Epithelial cell of esophagus (primary cell): ENCODE measurements at regions not wholly inside any gene's neighbourhood (a gene's known extent, or its start where the extent isn't known, plus 50 kb on each side); places are given as distances from the start of the nearest gene placed in this dataset.

Experiments
- DNase-seq: peaks from one replicate; pipeline ENCODE4 v3.0.0; 2010; ENCODE audit warnings: low read depth
- H3K4me3 ChIP-seq: 2 replicates; pipeline ENCODE4 v1.5.1; 2011; ENCODE audit warnings: mild to moderate bottlenecking, low read length, control low read depth
- TF ChIP-seq, protein P1 (sequence below): IDR thresholded peaks from 2 replicates; pipeline ENCODE4 v1.5.1; 2011; ENCODE audit warnings: low read depth, mild to moderate bottlenecking, low read length, control low read depth, inconsistent platforms; ENCODE audit not compliant: insufficient read depth; ENCODE audit errors: missing control alignments

DNA sequence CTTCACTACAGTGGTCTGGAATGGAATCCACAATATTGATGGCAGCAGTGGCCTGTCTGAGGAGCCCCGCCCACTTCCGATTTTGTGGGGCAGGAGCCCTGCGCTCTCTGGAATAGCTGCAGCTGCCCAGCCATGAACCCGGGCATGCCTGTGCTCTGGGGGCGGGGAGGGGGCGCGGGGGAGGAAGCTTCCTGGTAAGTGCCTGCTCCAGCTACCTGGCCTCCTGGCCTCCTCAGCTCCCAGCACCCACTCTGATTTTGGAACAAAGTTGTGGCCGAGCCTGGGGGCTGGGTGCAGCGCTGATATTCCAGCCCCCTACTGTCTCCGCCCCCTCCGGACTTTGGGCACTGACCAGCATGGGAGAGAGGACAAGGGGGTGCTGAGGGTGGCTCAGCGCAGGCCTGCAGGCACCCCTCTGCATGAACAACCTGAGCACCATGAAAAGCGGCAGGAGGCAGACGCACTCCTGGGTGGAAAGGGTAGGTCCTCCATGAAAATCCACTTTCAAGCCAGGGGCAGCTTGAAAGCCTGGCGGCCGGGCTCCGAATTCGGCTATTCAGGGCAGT lies 972.7 kb upstream of the AGA start:
- DNase-seq = no peak
- TF ChIP-seq, protein P1, sequence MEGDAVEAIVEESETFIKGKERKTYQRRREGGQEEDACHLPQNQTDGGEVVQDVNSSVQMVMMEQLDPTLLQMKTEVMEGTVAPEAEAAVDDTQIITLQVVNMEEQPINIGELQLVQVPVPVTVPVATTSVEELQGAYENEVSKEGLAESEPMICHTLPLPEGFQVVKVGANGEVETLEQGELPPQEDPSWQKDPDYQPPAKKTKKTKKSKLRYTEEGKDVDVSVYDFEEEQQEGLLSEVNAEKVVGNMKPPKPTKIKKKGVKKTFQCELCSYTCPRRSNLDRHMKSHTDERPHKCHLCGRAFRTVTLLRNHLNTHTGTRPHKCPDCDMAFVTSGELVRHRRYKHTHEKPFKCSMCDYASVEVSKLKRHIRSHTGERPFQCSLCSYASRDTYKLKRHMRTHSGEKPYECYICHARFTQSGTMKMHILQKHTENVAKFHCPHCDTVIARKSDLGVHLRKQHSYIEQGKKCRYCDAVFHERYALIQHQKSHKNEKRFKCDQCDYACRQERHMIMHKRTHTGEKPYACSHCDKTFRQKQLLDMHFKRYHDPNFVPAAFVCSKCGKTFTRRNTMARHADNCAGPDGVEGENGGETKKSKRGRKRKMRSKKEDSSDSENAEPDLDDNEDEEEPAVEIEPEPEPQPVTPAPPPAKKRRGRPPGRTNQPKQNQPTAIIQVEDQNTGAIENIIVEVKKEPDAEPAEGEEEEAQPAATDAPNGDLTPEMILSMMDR = no peak
- H3K4me3 ChIP-seq = no peak overlapping the region

- DNase-seq = no peak
- no peak overlapping the region for H3K4me3 ChIP-seq
- TF ChIP-seq, protein P1 = no peak
Measured at GRCh38 chr4:178415925-178416324, 973.7 kb upstream of the AGA start.

DNA sequence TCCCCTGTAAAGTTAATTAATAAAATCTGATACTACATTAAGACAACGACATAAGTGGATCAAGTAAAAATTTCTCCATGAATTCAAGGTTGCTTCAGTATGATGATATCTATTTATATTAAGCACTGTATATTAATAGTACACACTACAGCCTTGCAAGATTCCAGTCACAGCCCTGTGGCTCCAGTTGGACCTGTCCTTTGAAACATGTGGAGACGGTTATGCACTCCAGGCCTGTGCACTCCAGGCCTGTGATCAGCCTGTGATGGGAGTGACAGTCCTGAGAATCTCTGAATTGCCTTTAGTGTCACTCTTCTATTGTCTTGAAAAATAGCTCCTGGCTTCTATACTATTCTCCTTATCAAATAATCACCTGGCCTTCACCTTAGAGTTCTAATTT lies 981.1 kb upstream of the AGA start:
- H3K4me3 ChIP-seq = no peak overlapping the region
- DNase-seq = no peak
- TF ChIP-seq, protein P1 = no peak

DNA sequence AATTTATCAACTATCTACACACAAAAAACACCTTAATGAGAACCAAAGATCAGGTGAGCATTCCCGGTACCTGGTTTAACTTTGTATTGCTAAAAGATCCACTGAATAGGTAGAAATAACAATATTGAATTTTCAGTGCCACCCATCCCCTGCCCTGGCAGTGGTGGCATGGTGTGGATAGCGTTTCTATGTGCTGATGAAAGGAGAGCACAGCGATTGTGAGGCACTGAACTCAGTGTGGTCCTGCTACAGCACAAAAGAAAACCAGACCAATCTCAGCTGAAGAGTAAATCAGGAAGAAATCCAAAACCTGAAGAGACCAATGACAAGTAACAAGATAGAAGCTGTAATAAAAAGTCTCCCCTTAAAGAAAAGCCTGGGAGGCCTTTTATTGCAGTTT lies 984.6 kb upstream of the AGA start:
- no peak for DNase-seq
- no peak overlapping the region for H3K4me3 ChIP-seq
- TF ChIP-seq, protein P1 = no peak

- TF ChIP-seq, protein P1 = no peak
- no peak for DNase-seq
- no peak overlapping the region for H3K4me3 ChIP-seq
Measured at GRCh38 chr4:178427663-178428062, 985.4 kb upstream of the AGA start.

DNA sequence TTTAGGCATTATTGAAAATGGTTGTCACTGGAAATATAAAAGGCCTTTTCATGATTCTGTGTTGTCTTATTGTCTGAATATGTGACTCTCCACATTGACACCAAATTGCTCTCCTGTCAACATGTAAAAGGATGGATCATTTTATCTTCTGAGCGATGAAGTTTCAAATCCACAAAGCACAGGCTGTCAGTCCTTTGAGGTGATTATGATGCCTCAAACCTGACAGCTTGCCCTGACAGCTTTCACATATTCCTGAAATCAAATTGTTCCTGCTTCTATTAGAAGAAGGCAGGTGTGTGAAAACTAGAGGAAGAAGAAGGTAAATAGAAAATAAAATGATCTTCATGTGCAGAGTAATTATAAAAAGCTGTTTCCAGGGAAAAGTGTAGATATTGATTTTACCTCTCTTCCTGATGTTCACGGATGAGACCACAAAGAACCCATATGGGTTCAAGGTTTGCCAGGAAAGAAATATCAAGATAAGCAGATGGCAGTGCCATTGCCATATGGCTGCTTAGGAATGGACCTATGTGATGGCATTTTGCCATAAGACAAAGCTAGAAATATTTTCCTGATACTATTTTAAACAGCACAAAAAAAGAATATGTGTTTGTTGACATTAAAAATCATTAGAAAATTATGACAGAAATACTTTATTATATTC lies 1006.3 kb upstream of the AGA start:
- TF ChIP-seq, protein P1 = no peak
- no peak for DNase-seq
- H3K4me3 ChIP-seq = no peak overlapping the region

GRCh38 chr4:178450614-178451013 lies 1008.4 kb upstream of the AGA start:
- DNase-seq = no peak
- H3K4me3 ChIP-seq = no peak overlapping the region
- TF ChIP-seq, protein P1 = no peak
